ENCODE measurements at regions not wholly inside any gene's neighbourhood (a gene's known extent, or its start where the extent isn't known, plus 50 kb on each side); places are given as distances from the start of the nearest gene placed in this dataset.

DNA sequence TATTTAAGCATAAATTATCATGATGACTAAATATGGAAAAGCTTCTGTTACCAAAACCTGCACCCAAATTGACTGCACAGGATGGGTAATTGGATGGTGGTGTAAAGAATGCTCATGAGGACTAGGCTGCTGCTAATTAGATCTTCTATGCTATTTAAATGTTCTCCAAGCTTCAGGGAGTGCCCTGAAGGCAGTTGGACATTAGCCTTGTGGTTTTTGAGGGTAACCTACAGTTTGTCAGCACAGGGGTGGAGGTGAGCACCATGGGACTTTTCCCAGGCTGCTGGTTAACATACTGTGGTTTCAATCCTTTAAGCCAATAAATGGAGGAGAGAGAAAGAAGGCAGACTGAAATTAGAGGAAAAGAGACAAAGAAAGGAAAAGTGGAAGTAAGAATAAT, 145.0 kb downstream of the WIF1 start:
- H3K4me3 ChIP-seq (replicated peaks in 1 of 2; ENCODE audit: low read depth in 2 of 2, low read length in 2 of 2), result no peak overlapping the region
- no peak for DNase-seq (ENCODE audit: low read depth in 2 of 2)
- TF ChIP-seq, protein P1, sequence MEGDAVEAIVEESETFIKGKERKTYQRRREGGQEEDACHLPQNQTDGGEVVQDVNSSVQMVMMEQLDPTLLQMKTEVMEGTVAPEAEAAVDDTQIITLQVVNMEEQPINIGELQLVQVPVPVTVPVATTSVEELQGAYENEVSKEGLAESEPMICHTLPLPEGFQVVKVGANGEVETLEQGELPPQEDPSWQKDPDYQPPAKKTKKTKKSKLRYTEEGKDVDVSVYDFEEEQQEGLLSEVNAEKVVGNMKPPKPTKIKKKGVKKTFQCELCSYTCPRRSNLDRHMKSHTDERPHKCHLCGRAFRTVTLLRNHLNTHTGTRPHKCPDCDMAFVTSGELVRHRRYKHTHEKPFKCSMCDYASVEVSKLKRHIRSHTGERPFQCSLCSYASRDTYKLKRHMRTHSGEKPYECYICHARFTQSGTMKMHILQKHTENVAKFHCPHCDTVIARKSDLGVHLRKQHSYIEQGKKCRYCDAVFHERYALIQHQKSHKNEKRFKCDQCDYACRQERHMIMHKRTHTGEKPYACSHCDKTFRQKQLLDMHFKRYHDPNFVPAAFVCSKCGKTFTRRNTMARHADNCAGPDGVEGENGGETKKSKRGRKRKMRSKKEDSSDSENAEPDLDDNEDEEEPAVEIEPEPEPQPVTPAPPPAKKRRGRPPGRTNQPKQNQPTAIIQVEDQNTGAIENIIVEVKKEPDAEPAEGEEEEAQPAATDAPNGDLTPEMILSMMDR (IDR thresholded peaks at IDR 0.05; ENCODE audit: low read depth, low read length), result no peak

DNA sequence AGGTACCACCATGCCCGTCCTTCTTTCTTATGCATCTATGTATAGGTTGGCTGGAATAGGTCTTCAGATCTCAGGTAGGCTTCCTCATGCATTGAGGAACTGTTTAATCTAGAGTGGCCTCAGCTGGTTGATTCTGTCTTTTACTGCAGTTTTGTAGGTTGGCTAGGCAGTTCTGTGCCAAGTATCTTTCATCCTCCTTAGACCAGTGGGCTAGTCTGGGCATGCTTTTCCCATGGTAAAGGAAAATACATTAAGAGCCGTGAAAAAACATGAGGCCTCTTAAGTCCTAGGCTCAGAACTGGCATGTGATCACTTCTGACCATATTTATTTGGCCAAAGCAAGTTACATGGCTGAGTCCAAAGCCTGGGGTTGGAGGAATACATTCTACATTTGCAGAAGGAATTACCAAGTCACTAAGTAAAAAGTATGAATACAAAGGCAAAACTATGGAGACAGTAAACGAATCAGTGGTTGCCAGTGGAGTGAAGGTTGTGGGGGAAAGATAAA, 137.3 kb downstream of the WIF1 start:
- TF ChIP-seq, protein P1 (IDR thresholded peaks at IDR 0.05; ENCODE audit: low read depth, low read length), result no peak
- DNase-seq (ENCODE audit: low read depth in 2 of 2), result no peak
- H3K4me3 ChIP-seq (replicated peaks in 1 of 2; ENCODE audit: low read depth in 2 of 2, low read length in 2 of 2), result no peak overlapping the region

DNA sequence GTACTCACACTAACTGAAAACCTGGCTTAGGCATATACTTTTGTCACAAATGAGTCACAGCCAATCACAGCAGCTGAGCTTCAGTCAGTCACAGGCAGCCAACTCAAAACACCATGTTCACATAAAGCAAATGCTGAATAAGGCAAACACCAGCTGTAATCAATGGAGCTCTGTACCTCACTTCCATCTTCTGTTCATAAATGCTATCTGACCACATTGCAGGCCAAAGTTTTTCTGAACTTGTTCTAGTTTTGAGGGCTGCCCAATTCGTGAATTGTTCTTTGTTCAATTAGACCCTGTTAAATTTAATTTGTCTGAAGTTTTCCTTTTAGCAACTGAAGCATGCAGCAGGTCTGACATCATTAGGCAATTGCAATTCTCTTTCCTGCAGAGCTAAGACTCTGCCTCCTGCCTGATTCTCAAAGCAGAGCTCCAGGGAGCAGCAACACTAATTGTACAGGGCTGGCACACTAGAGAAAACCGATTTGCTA, 129.9 kb downstream of the WIF1 start:
- peak in 1 of 2 donors; percentile 5 for DNase-seq (ENCODE audit: low read depth in 2 of 2)
- TF ChIP-seq, protein P1 (IDR thresholded peaks at IDR 0.05; ENCODE audit: low read depth, low read length), result no peak
- no peak overlapping the region for H3K4me3 ChIP-seq (replicated peaks in 1 of 2; ENCODE audit: low read depth in 2 of 2, low read length in 2 of 2)

DNA sequence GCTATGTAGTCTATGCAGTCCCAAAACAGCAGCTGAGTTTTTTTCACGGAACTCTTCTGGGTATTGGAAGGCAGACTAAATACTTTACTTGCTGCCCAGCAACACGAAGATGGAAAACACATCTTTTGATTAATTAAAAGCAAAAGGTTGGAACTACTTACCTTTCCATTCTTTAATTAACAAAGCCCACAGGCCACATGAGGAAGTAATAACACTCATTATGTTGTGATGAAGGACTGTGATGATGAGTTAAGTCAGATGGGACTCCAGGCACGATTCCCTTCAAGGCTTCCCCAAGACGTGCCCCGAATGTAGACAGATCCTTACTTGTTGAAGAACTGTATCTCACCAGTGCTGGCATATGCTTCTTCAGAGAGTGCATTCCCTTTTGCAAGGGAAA, 129.0 kb downstream of the WIF1 start:
- TF ChIP-seq, protein P1 (IDR thresholded peaks at IDR 0.05; ENCODE audit: low read depth, low read length), result no peak
- DNase-seq (ENCODE audit: low read depth in 2 of 2), result no peak
- H3K4me3 ChIP-seq (replicated peaks in 1 of 2; ENCODE audit: low read depth in 2 of 2, low read length in 2 of 2), result no peak overlapping the region

DNA sequence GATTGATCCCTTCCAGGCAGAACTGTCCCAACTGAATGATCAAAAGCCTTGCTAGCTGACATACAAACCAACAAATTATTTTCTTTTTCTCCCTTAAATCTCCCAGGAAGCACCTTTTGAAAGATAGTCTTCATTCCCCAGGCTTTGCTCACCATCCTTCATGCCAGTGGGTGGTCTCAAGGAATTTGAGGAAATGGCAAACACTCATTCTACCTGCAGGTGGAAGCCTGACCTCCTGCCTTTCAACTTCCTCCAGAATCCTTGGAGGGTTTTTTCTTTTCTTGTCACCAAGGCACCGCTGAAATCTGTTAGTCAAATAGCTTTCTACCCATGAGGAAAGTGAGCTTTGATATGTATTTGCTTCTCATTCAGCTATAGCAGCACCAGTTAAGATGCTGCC, 128.5 kb downstream of the WIF1 start:
- no peak overlapping the region for H3K4me3 ChIP-seq (replicated peaks in 1 of 2; ENCODE audit: low read depth in 2 of 2, low read length in 2 of 2)
- TF ChIP-seq, protein P1 (IDR thresholded peaks at IDR 0.05; ENCODE audit: low read depth, low read length), result no peak

DNA sequence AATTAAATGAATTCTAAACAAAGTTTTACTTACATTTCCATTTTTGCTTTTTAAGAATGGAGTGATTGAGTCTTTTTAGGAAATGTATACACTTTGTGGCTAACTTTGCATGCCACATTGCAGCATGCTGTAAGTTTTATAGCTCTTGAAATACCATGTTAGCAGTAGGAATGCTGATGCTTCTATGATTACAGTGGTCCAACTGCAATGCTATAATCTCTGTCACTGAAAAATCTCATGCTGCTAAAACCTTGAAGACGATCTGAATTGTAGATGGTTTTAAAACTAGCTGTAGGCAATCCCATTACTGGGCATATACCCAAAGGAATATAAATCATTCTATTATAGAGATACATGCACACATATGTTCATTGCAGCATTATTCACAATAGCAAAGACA, 127.6 kb downstream of the WIF1 start:
- H3K4me3 ChIP-seq (replicated peaks in 1 of 2; ENCODE audit: low read depth in 2 of 2, low read length in 2 of 2), result no peak overlapping the region
- TF ChIP-seq, protein P1 (IDR thresholded peaks at IDR 0.05; ENCODE audit: low read depth, low read length), result no peak
- DNase-seq (ENCODE audit: low read depth in 2 of 2), result no peak

More for the DNA sequence above, 128.5 kb downstream of the WIF1 start:
- no peak for DNase-seq (ENCODE audit: low read depth in 2 of 2)

DNA sequence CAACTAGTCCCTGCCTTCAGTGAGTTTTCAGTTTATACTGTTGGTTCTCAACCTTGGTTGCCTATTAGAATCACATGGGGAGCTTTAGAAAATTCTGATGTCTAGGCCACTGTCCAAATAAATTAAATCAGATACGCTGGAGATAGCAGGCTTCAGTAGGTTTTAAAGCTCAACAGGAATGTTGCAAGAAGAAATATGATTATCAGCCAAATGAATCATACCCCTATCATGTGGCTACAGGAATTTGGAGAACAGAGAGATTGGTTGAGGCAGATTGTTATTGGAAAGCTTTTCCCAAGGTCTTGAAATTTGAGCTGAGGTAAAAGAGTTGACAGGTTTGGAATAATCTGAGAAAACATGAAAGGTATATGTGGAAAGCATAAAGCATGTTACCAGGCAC, 125.3 kb downstream of the WIF1 start:
- DNase-seq (ENCODE audit: low read depth in 2 of 2), result no peak
- H3K4me3 ChIP-seq (replicated peaks in 1 of 2; ENCODE audit: low read depth in 2 of 2, low read length in 2 of 2), result no peak overlapping the region
- TF ChIP-seq, protein P1 (IDR thresholded peaks at IDR 0.05; ENCODE audit: low read depth, low read length), result no peak

Data from cardiac fibroblast (primary cell).